H9 (cell line): ENCODE measurements at regions not wholly inside any gene's neighbourhood (a gene's known extent, or its start where the extent isn't known, plus 50 kb on each side); places are given as distances from the start of the nearest gene placed in this dataset.

Source experiments
- DNase-seq: peaks from one replicate; pipeline ENCODE4 v3.0.0-alpha.2; 2017
- H2AFZ ChIP-seq: one replicate; pipeline ENCODE4 v1.6.1; 2013; ENCODE audit warnings: mild to moderate bottlenecking, low read length, control low read depth, moderate library complexity
- H2AK5ac ChIP-seq: 2 replicates; pipeline ENCODE4 v1.6.1; 2013; ENCODE audit warnings: low read length, control low read depth, mixed read lengths; ENCODE audit not compliant: insufficient read length
- H2BK120ac ChIP-seq: one replicate; pipeline ENCODE4 v1.6.1; 2013; ENCODE audit warnings: low read depth, mild to moderate bottlenecking, low read length, control low read depth, inconsistent platforms; ENCODE audit not compliant: poor library complexity, severe bottlenecking
- H2BK12ac ChIP-seq: 2 replicates; pipeline ENCODE4 v1.6.1; 2013; ENCODE audit warnings: low read length, control low read depth, mixed read lengths, low read depth; ENCODE audit not compliant: insufficient read length
- H2BK15ac ChIP-seq: 2 replicates; pipeline ENCODE4 v1.6.1; 2013; ENCODE audit warnings: low read depth, low read length, control low read depth
- H2BK20ac ChIP-seq: one replicate; pipeline ENCODE4 v1.6.1; 2013; ENCODE audit warnings: low read depth, mild to moderate bottlenecking, low read length, control low read depth, inconsistent platforms; ENCODE audit not compliant: poor library complexity, severe bottlenecking
- H2BK5ac ChIP-seq: 2 replicates; pipeline ENCODE4 v1.6.1; 2013; ENCODE audit warnings: low read length, control low read depth, mixed read lengths; ENCODE audit not compliant: insufficient read length
- H3K14ac ChIP-seq: 2 replicates; pipeline ENCODE4 v1.6.1; 2013; ENCODE audit warnings: low read length, control low read depth; ENCODE audit not compliant: insufficient read depth
- H3K18ac ChIP-seq: 2 replicates; pipeline ENCODE4 v1.6.1; 2013; ENCODE audit warnings: low read depth, mild to moderate bottlenecking, mixed read lengths, low read length, control low read depth; ENCODE audit not compliant: insufficient read length
- H3K23ac ChIP-seq: 2 replicates; pipeline ENCODE4 v1.6.1; 2013; ENCODE audit warnings: low read length, control low read depth, mixed read lengths, low read depth; ENCODE audit not compliant: insufficient read length
- H3K23me2 ChIP-seq: 2 replicates; pipeline ENCODE4 v1.6.1; 2013; ENCODE audit warnings: low read depth, mild to moderate bottlenecking, mixed read lengths, low read length, control low read depth; ENCODE audit not compliant: insufficient read length, poor library complexity, severe bottlenecking
- H3K27ac ChIP-seq: 2 replicates; pipeline ENCODE4 v1.5.1; 2013; ENCODE audit warnings: low read length, control low read depth, mixed read lengths, low read depth; ENCODE audit not compliant: insufficient read length
- H3K27me3 ChIP-seq: 2 replicates; pipeline ENCODE4 v1.6.1; 2013; ENCODE audit warnings: low read length, control low read depth, inconsistent platforms; ENCODE audit not compliant: insufficient read depth
- H3K4ac ChIP-seq: 2 replicates; pipeline ENCODE4 v1.6.1; 2013; ENCODE audit warnings: low read depth, mild to moderate bottlenecking, control low read depth, inconsistent platforms, low read length, moderate library complexity
- H3K4me1 ChIP-seq: 2 replicates; pipeline ENCODE4 v1.6.1; 2013; ENCODE audit warnings: low read length, control low read depth, inconsistent platforms; ENCODE audit not compliant: insufficient read depth
- H3K4me2 ChIP-seq: 2 replicates; pipeline ENCODE4 v1.6.1; 2013; ENCODE audit warnings: low read length, control low read depth, mixed read lengths; ENCODE audit not compliant: insufficient read length, insufficient read depth
- H3K56ac ChIP-seq: 2 replicates; pipeline ENCODE4 v1.6.1; 2013; ENCODE audit warnings: low read depth, mild to moderate bottlenecking, mixed read lengths, low read length, control low read depth; ENCODE audit not compliant: insufficient read length
- H3K79me1 ChIP-seq: 2 replicates; pipeline ENCODE4 v1.6.1; 2013; ENCODE audit warnings: low read depth, mild to moderate bottlenecking, moderate library complexity, low read length, control low read depth, inconsistent platforms; ENCODE audit not compliant: insufficient read depth, poor library complexity, severe bottlenecking
- H3K79me2 ChIP-seq: 2 replicates; pipeline ENCODE4 v1.6.1; 2013; ENCODE audit warnings: low read length, control low read depth, inconsistent platforms; ENCODE audit not compliant: insufficient read depth
- H3K9ac ChIP-seq: 2 replicates; pipeline ENCODE4 v1.6.1; 2013; ENCODE audit warnings: low read length, control low read depth, mixed read lengths; ENCODE audit not compliant: insufficient read length; ENCODE audit errors: extremely low read depth
- H3K9me3 ChIP-seq: one replicate; pipeline ENCODE4 v1.6.1; 2013; ENCODE audit warnings: low read depth, low read length, inconsistent platforms; ENCODE audit not compliant: control insufficient read depth
- H3T11ph ChIP-seq: one replicate; pipeline ENCODE4 v1.6.1; 2013; ENCODE audit warnings: mild to moderate bottlenecking, low read length, control low read depth, inconsistent platforms
- H4K20me1 ChIP-seq: one replicate; pipeline ENCODE4 v1.6.1; 2013; ENCODE audit not compliant: control insufficient read depth, insufficient read length, insufficient read depth
- H4K5ac ChIP-seq: 2 replicates; pipeline ENCODE4 v1.6.1; 2013; ENCODE audit warnings: low read depth, mild to moderate bottlenecking, mixed read lengths, low read length, control low read depth; ENCODE audit not compliant: insufficient read length
- H4K8ac ChIP-seq: replicated peaks from 2 replicates; pipeline ENCODE4 v1.6.1; 2013; ENCODE audit warnings: low read length, control low read depth, mixed read lengths, low read depth; ENCODE audit not compliant: insufficient read length
- H4K91ac ChIP-seq: 2 replicates; pipeline ENCODE4 v1.6.1; 2013; ENCODE audit warnings: low read depth, mild to moderate bottlenecking, moderate library complexity, mixed read lengths, low read length, control low read depth; ENCODE audit not compliant: insufficient read length
- H3K27ac Mint-ChIP-seq, 3 experiments: 2 replicates in 2 of 3; 3 replicates in 1 of 3; pipeline ENCODE4 v1.8.0; 2020 to 2021; ENCODE audit warnings: mixed read lengths in 3 of 3, mild to moderate bottlenecking in 1 of 3, moderate library complexity in 1 of 3
- H3K27me3 Mint-ChIP-seq: 2 replicates; pipeline ENCODE4 v1.8.0; 2021; ENCODE audit warnings: low read depth, mild to moderate bottlenecking, moderate library complexity, mixed read lengths
- H3K36me3 Mint-ChIP-seq, 3 experiments: 2 replicates in 2 of 3; 3 replicates in 1 of 3; pipeline ENCODE4 v1.8.0; 2020 to 2021; ENCODE audit warnings: low read depth in 3 of 3, mixed read lengths in 3 of 3; ENCODE audit not compliant: insufficient read depth in 1 of 3
- H3K4me1 Mint-ChIP-seq, 2 experiments: 2 replicates each; pipeline ENCODE4 v1.8.0; 2020; ENCODE audit warnings: mixed read lengths in 2 of 2
- H3K4me3 Mint-ChIP-seq, 2 experiments: 2 replicates in 1 of 2; 3 replicates in 1 of 2; pipeline ENCODE4 v1.8.0; 2020 to 2021; ENCODE audit warnings: mild to moderate bottlenecking in 2 of 2, mixed read lengths in 2 of 2, moderate library complexity in 1 of 2
- H3K9me3 Mint-ChIP-seq, 2 experiments: 2 replicates in 1 of 2; 3 replicates in 1 of 2; pipeline ENCODE4 v1.8.0; 2020; ENCODE audit warnings: mild to moderate bottlenecking in 2 of 2, mixed read lengths in 2 of 2, moderate library complexity in 1 of 2
- WGBS: extraction: QIAGEN DNeasy Blood & Tissue Kit; methylation state at CpG from one replicate; pipeline ENCODE4 v1.1.7; 2013; ENCODE audit warnings: missing lambda C conversion rate, low lambda C conversion rate, mixed read lengths; ENCODE audit not compliant: insufficient read length; ENCODE audit errors: extremely low coverage; 5-methylcytosine and 5-hydroxymethylcytosine counted together
- TF ChIP-seq, protein P1 (sequence below): fragments of 200-600 bp; sonication (generic); conservative IDR thresholded peaks from 3 replicates; pipeline ENCODE4 v1.8.0; 2021; ENCODE audit warnings: antibody characterized with exemption, mild to moderate bottlenecking

DNA sequence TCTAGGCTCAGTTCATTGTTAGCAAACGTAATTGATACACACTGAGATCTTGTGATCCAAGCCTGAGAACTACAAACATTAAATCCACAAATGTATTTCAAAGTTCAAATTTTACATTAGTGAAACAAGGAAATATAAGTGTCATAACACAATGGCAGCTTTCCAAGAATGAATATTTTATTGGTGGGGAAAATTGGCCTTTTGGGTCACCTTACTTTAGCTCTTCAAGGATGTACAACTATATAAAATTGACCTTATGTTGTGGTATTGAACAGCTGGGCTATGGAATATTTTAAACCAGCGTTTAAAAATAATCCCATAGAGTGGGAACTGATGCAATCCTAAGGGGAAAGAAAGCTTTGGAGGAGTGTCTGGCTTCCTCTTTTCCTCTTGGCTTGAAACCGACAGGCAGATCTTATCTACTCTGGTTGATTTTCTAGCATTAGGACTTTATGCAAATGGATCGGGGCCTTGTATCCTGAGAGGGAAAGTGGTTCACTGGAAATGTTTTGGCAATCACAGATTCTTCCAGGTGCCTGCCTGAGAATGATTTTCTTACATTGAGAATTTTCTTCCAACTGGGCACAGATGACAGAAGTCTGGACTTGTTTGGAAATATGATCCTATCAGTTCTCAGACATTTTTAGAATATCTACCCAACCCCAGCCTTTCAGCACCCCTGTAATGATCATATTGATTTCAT is 184.8 kb upstream of the ECI2 start:
- H2BK15ac ChIP-seq, result no peak overlapping the region
- no peak for DNase-seq
- no peak overlapping the region for H4K91ac ChIP-seq
- no peaks in the 10 kb centered on the region; a peak in 1 of 5 replicates for H3K9me3 Mint-ChIP-seq
- no peaks in the 10 kb centered on the region for H3K79me2 ChIP-seq
- H3K14ac ChIP-seq, result no peak overlapping the region
- no peak overlapping the region for H3K23ac ChIP-seq
- no peak overlapping the region for H3K4me3 Mint-ChIP-seq
- no peak overlapping the region for H2BK120ac ChIP-seq
- no peaks in the 10 kb centered on the region for H3K23me2 ChIP-seq
- no peak overlapping the region for H3K9ac ChIP-seq
- no peak overlapping the region for H3K4me2 ChIP-seq
- no peak overlapping the region for H3K27ac ChIP-seq
- H2BK12ac ChIP-seq, result no peak overlapping the region
- no peak overlapping the region for H3T11ph ChIP-seq
- no CpG with 5 or more reads among the region's 4 CpGs for WGBS
- H4K5ac ChIP-seq, result no peak overlapping the region
- no peaks in the 10 kb centered on the region; the same call in none of the 2 replicates for H3K4me1 ChIP-seq
- H3K4me1 Mint-ChIP-seq, result peaks cover 28 to 40% of the 10 kb centered on the region in 2 experiments
- H3K56ac ChIP-seq, result no peak overlapping the region
- H3K79me1 ChIP-seq, result no peaks in the 10 kb centered on the region
- no peak overlapping the region for H2AFZ ChIP-seq
- H4K20me1 ChIP-seq, result no peaks in the 10 kb centered on the region
- H3K27ac Mint-ChIP-seq, result no peak overlapping the region
- no peak overlapping the region for H3K18ac ChIP-seq
- no peak overlapping the region for H2AK5ac ChIP-seq
- no peaks in the 10 kb centered on the region; the same call in 1 of the 2 replicates for H3K27me3 Mint-ChIP-seq
- H4K8ac ChIP-seq, result no peak overlapping the region
- H3K27me3 ChIP-seq, result no peaks in the 10 kb centered on the region
- H3K4ac ChIP-seq, result no peak overlapping the region
- no peaks in the 10 kb centered on the region for H3K9me3 ChIP-seq
- H3K36me3 Mint-ChIP-seq, result no peaks in the 10 kb centered on the region
- no peak overlapping the region for H2BK20ac ChIP-seq
- H2BK5ac ChIP-seq, result no peak overlapping the region
- TF ChIP-seq, protein P1, sequence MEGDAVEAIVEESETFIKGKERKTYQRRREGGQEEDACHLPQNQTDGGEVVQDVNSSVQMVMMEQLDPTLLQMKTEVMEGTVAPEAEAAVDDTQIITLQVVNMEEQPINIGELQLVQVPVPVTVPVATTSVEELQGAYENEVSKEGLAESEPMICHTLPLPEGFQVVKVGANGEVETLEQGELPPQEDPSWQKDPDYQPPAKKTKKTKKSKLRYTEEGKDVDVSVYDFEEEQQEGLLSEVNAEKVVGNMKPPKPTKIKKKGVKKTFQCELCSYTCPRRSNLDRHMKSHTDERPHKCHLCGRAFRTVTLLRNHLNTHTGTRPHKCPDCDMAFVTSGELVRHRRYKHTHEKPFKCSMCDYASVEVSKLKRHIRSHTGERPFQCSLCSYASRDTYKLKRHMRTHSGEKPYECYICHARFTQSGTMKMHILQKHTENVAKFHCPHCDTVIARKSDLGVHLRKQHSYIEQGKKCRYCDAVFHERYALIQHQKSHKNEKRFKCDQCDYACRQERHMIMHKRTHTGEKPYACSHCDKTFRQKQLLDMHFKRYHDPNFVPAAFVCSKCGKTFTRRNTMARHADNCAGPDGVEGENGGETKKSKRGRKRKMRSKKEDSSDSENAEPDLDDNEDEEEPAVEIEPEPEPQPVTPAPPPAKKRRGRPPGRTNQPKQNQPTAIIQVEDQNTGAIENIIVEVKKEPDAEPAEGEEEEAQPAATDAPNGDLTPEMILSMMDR, result no peak
